Loucy (cell line): ENCODE measurements at regions not wholly inside any gene's neighbourhood (a gene's known extent, or its start where the extent isn't known, plus 50 kb on each side); places are given as distances from the start of the nearest gene placed in this dataset.

Experiments used
- EZH2phosphoT487 ChIP-seq: fragments of 200-600 bp; IDR thresholded peaks from 2 replicates; pipeline ENCODE4 v1.6.1; 2018; ENCODE audit warnings: antibody characterized with exemption, mild to moderate bottlenecking, moderate library complexity, borderline replicate concordance
- TF ChIP-seq, protein P1 (sequence below): fragments of 200-600 bp; sonication (generic); conservative IDR thresholded peaks from 2 replicates; pipeline ENCODE4 v1.5.1; 2014; ENCODE audit warnings: mild to moderate bottlenecking, antibody characterized with exemption, low read length

DNA sequence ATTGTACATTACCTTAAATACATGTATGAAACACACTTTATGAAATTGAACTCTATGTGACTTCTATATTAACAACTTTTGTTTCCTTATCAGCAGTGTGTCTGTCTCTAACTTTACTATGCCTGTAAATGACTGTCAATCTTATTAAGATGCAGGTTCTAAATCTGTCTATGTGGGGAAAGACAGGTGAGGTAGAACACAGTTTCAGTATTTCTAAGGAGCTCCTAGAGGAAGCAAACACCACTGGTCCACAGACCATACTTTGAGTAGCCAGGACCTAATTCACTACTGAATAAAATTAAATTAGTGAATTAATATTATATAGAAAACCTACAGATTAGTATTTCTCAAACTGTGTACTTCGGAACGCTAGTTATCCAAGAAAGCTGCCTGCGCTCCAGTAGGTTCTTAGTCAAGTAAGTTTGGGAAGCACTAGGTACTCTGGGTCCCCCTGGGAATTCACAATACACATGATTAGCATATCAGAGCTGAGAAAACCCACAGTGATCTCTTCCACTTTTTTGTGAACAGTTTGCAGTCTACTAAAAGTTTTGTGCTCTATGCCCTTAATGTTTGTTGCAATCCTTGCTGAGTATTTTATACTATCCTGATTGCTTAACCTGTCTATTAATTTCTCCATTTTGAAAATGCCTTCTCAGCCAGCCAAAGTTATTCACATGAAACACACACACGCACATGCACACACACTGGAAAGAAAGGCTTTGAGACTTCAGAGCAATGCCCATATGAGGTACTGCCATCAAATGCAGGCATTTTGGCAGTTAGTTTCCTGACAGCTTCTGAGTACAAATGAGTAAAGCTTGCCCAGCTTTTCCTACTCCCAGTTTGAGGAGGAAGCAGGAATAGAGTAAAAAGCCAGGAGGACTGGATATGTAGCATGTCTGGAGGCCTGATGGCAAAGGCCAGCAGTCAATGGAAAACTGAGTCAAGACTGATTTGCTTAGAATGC is 133.6 kb upstream of the CPEB2 start:
- TF ChIP-seq, protein P1, sequence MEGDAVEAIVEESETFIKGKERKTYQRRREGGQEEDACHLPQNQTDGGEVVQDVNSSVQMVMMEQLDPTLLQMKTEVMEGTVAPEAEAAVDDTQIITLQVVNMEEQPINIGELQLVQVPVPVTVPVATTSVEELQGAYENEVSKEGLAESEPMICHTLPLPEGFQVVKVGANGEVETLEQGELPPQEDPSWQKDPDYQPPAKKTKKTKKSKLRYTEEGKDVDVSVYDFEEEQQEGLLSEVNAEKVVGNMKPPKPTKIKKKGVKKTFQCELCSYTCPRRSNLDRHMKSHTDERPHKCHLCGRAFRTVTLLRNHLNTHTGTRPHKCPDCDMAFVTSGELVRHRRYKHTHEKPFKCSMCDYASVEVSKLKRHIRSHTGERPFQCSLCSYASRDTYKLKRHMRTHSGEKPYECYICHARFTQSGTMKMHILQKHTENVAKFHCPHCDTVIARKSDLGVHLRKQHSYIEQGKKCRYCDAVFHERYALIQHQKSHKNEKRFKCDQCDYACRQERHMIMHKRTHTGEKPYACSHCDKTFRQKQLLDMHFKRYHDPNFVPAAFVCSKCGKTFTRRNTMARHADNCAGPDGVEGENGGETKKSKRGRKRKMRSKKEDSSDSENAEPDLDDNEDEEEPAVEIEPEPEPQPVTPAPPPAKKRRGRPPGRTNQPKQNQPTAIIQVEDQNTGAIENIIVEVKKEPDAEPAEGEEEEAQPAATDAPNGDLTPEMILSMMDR, result no peak
- TF ChIP-seq EZH2phosphoT487, result no peak
